ENCODE measurements at regions not wholly inside any gene's neighbourhood (a gene's known extent, or its start where the extent isn't known, plus 50 kb on each side); places are given as distances from the start of the nearest gene placed in this dataset.
"Not testable (repeated sequence)": the region's sequence is repeated elsewhere in the genome, so short reads cannot be mapped to it uniquely, and the experiment has no call there.

GRCh38 chr2:87639801-87640440, 108.0 kb upstream of the PLGLB2 start:
- H3K4me3 ChIP-seq (ENCODE audit: low read depth, low read length); in situ Hi-C loops (cut with HindIII; ENCODE audit: low sequenced_read_pairs); DNase-seq (ENCODE audit: low read depth): not testable (repeated sequence)

GRCh38 chr2:87640961-87641563, 106.8 kb upstream of the PLGLB2 start:
- H3K4me3 ChIP-seq (ENCODE audit: low read depth, low read length); in situ Hi-C loops (cut with HindIII; ENCODE audit: low sequenced_read_pairs); DNase-seq (ENCODE audit: low read depth): not testable (repeated sequence)

- in situ Hi-C loops (cut with HindIII; ENCODE audit: low sequenced_read_pairs); DNase-seq (ENCODE audit: low read depth); H3K4me3 ChIP-seq (ENCODE audit: low read depth, low read length): not testable (repeated sequence)
Observed at GRCh38 chr2:87643165-87643564, 104.7 kb upstream of the PLGLB2 start.

- in situ Hi-C loops (cut with HindIII; ENCODE audit: low sequenced_read_pairs); H3K4me3 ChIP-seq (ENCODE audit: low read depth, low read length); DNase-seq (ENCODE audit: low read depth): not testable (repeated sequence)
Observed at GRCh38 chr2:87647737-87648498, 100.0 kb upstream of the PLGLB2 start.

GRCh38 chr2:87648815-87649214, 99.1 kb upstream of the PLGLB2 start:
- DNase-seq (ENCODE audit: low read depth); H3K4me3 ChIP-seq (ENCODE audit: low read depth, low read length); in situ Hi-C loops (cut with HindIII; ENCODE audit: low sequenced_read_pairs): not testable (repeated sequence)

- DNase-seq (ENCODE audit: low read depth); H3K4me3 ChIP-seq (ENCODE audit: low read depth, low read length); in situ Hi-C loops (cut with HindIII; ENCODE audit: low sequenced_read_pairs): not testable (repeated sequence)
Observed at GRCh38 chr2:87649871-87650270, 98.0 kb upstream of the PLGLB2 start.

GRCh38 chr2:87650837-87651236, 97.0 kb upstream of the PLGLB2 start:
- in situ Hi-C loops (cut with HindIII; ENCODE audit: low sequenced_read_pairs); DNase-seq (ENCODE audit: low read depth); H3K4me3 ChIP-seq (ENCODE audit: low read depth, low read length): not testable (repeated sequence)

GRCh38 chr2:87651589-87651988, 96.3 kb upstream of the PLGLB2 start:
- H3K4me3 ChIP-seq (ENCODE audit: low read depth, low read length); DNase-seq (ENCODE audit: low read depth); in situ Hi-C loops (cut with HindIII; ENCODE audit: low sequenced_read_pairs): not testable (repeated sequence)

- H3K4me3 ChIP-seq (ENCODE audit: low read depth, low read length); DNase-seq (ENCODE audit: low read depth); in situ Hi-C loops (cut with HindIII; ENCODE audit: low sequenced_read_pairs): not testable (repeated sequence)
Observed at GRCh38 chr2:87653373-87653772, 94.5 kb upstream of the PLGLB2 start.

- H3K4me3 ChIP-seq (ENCODE audit: low read depth, low read length); in situ Hi-C loops (cut with HindIII; ENCODE audit: low sequenced_read_pairs); DNase-seq (ENCODE audit: low read depth): not testable (repeated sequence)
Observed at GRCh38 chr2:87654136-87654814, 93.6 kb upstream of the PLGLB2 start.

- DNase-seq (ENCODE audit: low read depth); in situ Hi-C loops (cut with HindIII; ENCODE audit: low sequenced_read_pairs); H3K4me3 ChIP-seq (ENCODE audit: low read depth, low read length): not testable (repeated sequence)
Observed at GRCh38 chr2:87657915-87658314, 90.0 kb upstream of the PLGLB2 start.

GRCh38 chr2:87658357-87658756, 89.5 kb upstream of the PLGLB2 start:
- DNase-seq (ENCODE audit: low read depth); H3K4me3 ChIP-seq (ENCODE audit: low read depth, low read length); in situ Hi-C loops (cut with HindIII; ENCODE audit: low sequenced_read_pairs): not testable (repeated sequence)

- in situ Hi-C loops (cut with HindIII; ENCODE audit: low sequenced_read_pairs); DNase-seq (ENCODE audit: low read depth); H3K4me3 ChIP-seq (ENCODE audit: low read depth, low read length): not testable (repeated sequence)
Observed at GRCh38 chr2:87658976-87659375, 88.9 kb upstream of the PLGLB2 start.

- DNase-seq (ENCODE audit: low read depth); in situ Hi-C loops (cut with HindIII; ENCODE audit: low sequenced_read_pairs): not testable (repeated sequence)
Observed at GRCh38 chr2:87660164-87660563, 87.7 kb upstream of the PLGLB2 start.

GRCh38 chr2:87662316-87663290, 85.3 kb upstream of the PLGLB2 start:
- H3K4me3 ChIP-seq (ENCODE audit: low read depth, low read length); DNase-seq (ENCODE audit: low read depth); in situ Hi-C loops (cut with HindIII; ENCODE audit: low sequenced_read_pairs): not testable (repeated sequence)

More at GRCh38 chr2:87660164-87660563, 87.7 kb upstream of the PLGLB2 start:
- not testable (repeated sequence) for H3K4me3 ChIP-seq (ENCODE audit: low read depth, low read length)

GRCh38 chr2:87663347-87663746, 84.5 kb upstream of the PLGLB2 start:
- H3K4me3 ChIP-seq (ENCODE audit: low read depth, low read length); DNase-seq (ENCODE audit: low read depth); in situ Hi-C loops (cut with HindIII; ENCODE audit: low sequenced_read_pairs): not testable (repeated sequence)
